HCT116 (cell line): ENCODE measurements at regions not wholly inside any gene's neighbourhood (a gene's known extent, or its start where the extent isn't known, plus 50 kb on each side); places are given as distances from the start of the nearest gene placed in this dataset.

ENCODE experiments used
- ATAC-seq: fragments of 200-7000 bp; cut with Tn5 transposase; 2 replicates; pipeline ENCODE4 v1.9.1; 2020; ENCODE audit warnings: mild to moderate bottlenecking, moderate library complexity
- BruUV-seq: library from RNA; stranded (reverse); fragments of 400-500 nt; replicated peaks from 2 replicates; lab custom pipeline; 2021; lab: Mats Ljungman, UMichigan
- CTCF ChIA-PET: fragments of 300-600 bp; sonication (Branson Sonifier 250); formaldehyde crosslinking; loops from one replicate; lab custom pipeline; 2021; ENCODE audit warnings: antibody characterized with exemption; lab: Charles Lee
- POLR2A ChIA-PET: fragments of 300-600, 350-600 bp; sonication (Branson Sonifier 250); formaldehyde crosslinking; loops from one replicate; lab custom pipeline; 2021; ENCODE audit warnings: antibody characterized with exemption; lab: Charles Lee
- RAD21 ChIA-PET, 2 experiments: fragments of 300-600 bp; sonication (Branson Sonifier 250); formaldehyde crosslinking; loops; one replicate each; lab custom pipeline; 2023; ENCODE audit warnings: low total read pairs in 2 of 2; ENCODE audit not compliant: uncharacterized antibody in 2 of 2, unreplicated experiment in 2 of 2, low non-redundant PET in 1 of 2; lab: Charles Lee
- DNase-seq: peaks from one replicate; pipeline ENCODE4 v3.0.0-alpha.2; 2010; ENCODE audit warnings: low read depth, low spot score
- H2AFZ ChIP-seq: fragments of 200-600 bp; shearing (Covaris generic), sonication (generic); 2 replicates; pipeline ENCODE4 v1.6.1; 2017; ENCODE audit warnings: low read depth, mixed run types, mixed read lengths, antibody characterized with exemption, low read length; ENCODE audit not compliant: poor library complexity, severe bottlenecking
- H3K27ac ChIP-seq: 2 replicates; pipeline ENCODE4 v1.5.1; 2012; ENCODE audit warnings: low read depth, low read length
- H3K27me3 ChIP-seq: fragments of 200-600 bp; sonication (generic); 2 replicates; pipeline ENCODE4 v1.6.1; 2016; ENCODE audit warnings: mixed run types, low read length, mixed read lengths; ENCODE audit not compliant: insufficient read depth
- H3K36me3 ChIP-seq, 2 experiments: fragments of 200-500 bp in 1 of 2; fragments of 200-600 bp in 1 of 2; sonication (Bioruptor generic) in 1 of 2; sonication (generic) in 1 of 2; 2 replicates each; pipeline versions ENCODE4 v1.5.1 to v1.6.1; 2014 to 2016; ENCODE audit warnings: low read length in 2 of 2, inconsistent platforms in 1 of 2, mixed read lengths in 1 of 2, mixed run types in 1 of 2; ENCODE audit not compliant: insufficient read depth in 2 of 2, control insufficient read depth in 1 of 2
- H3K4me1 ChIP-seq, 2 experiments: fragments of 200-600 bp in 1 of 2; sonication (generic) in 1 of 2; 2 replicates each; pipeline versions ENCODE4 v1.5.1 to v1.6.1; 2012 to 2017; ENCODE audit warnings: low read length in 2 of 2, inconsistent platforms in 1 of 2, mild to moderate bottlenecking in 1 of 2, mixed read lengths in 1 of 2, mixed run types in 1 of 2, moderate library complexity in 1 of 2; ENCODE audit not compliant: insufficient read depth in 2 of 2, control insufficient read depth in 1 of 2
- H3K4me2 ChIP-seq: fragments of 200-600 bp; sonication (generic); 2 replicates; pipeline ENCODE4 v1.6.1; 2017; ENCODE audit warnings: mixed run types, low read length, mixed read lengths
- H3K4me3 ChIP-seq, 2 experiments: fragments of 200-600 bp in 1 of 2; sonication (generic) in 1 of 2; replicated peaks in 1 of 2; 2 replicates each; pipeline ENCODE4 v1.5.1; 2011 to 2016; ENCODE audit warnings: low read length in 2 of 2, control low read depth in 1 of 2, low read depth in 1 of 2, mild to moderate bottlenecking in 1 of 2, mixed read lengths in 1 of 2, mixed run types in 1 of 2
- H3K79me2 ChIP-seq: fragments of 200-600 bp; sonication (generic); 2 replicates; pipeline ENCODE4 v1.6.1; 2017; ENCODE audit warnings: mild to moderate bottlenecking, mixed run types, low read length, moderate library complexity, mixed read lengths; ENCODE audit not compliant: insufficient read depth
- H3K9ac ChIP-seq: fragments of 200-600 bp; sonication (generic); 2 replicates; pipeline ENCODE4 v1.6.1; 2016; ENCODE audit warnings: low read length, mixed read lengths
- H3K9me2 ChIP-seq: fragments of 200-600 bp; sonication (generic), shearing (Covaris generic); 2 replicates; pipeline ENCODE4 v1.6.1; 2017; ENCODE audit warnings: mixed run types, mild to moderate bottlenecking, moderate library complexity; ENCODE audit not compliant: insufficient read depth
- H3K9me3 ChIP-seq, 2 experiments: fragments of 200-500 bp in 1 of 2; fragments of 200-600 bp in 1 of 2; sonication (Bioruptor generic) in 1 of 2; sonication (generic) in 1 of 2; 2 replicates each; pipeline ENCODE4 v1.6.1; 2014 to 2017; ENCODE audit warnings: low read length in 2 of 2, mixed read lengths in 2 of 2, inconsistent platforms in 1 of 2, low read depth in 1 of 2, mild to moderate bottlenecking in 1 of 2, mixed run types in 1 of 2, moderate library complexity in 1 of 2; ENCODE audit not compliant: control insufficient read depth in 1 of 2, insufficient read depth in 1 of 2
- H4K20me1 ChIP-seq: fragments of 200-600 bp; sonication (generic), shearing (Covaris generic); 2 replicates; pipeline ENCODE4 v1.6.1; 2017; ENCODE audit warnings: mixed run types, mild to moderate bottlenecking, moderate library complexity; ENCODE audit not compliant: insufficient read depth
- CBX3 ChIP-seq: IDR thresholded peaks from 2 replicates; pipeline ENCODE4 v1.6.1; 2012; ENCODE audit warnings: low read depth
- CEBPB ChIP-seq: IDR thresholded peaks from 2 replicates; pipeline ENCODE4 v1.6.1; 2012; ENCODE audit warnings: low read depth
- EGR1 ChIP-seq: IDR thresholded peaks from 2 replicates; pipeline ENCODE4 v1.6.1; 2012; ENCODE audit warnings: low read depth
- EZH2 ChIP-seq: fragments of 200-600 bp; sonication (generic); IDR thresholded peaks from 2 replicates; pipeline ENCODE4 v1.6.1; 2017; ENCODE audit warnings: antibody characterized with exemption, mixed run types
- FOSL1 ChIP-seq: IDR thresholded peaks from 2 replicates; pipeline ENCODE4 v1.6.1; 2012; ENCODE audit warnings: low read depth
- POLR2AphosphoS5 ChIP-seq: IDR thresholded peaks from 2 replicates; pipeline ENCODE4 v1.6.1; 2011; ENCODE audit warnings: mild to moderate bottlenecking, low read depth, low read length, moderate library complexity
- SP1 ChIP-seq: IDR thresholded peaks from 2 replicates; pipeline ENCODE4 v1.6.1; 2012; ENCODE audit warnings: low read depth
- SRF ChIP-seq: IDR thresholded peaks from 2 replicates; pipeline ENCODE4 v1.6.1; 2012; ENCODE audit warnings: low read depth
- YY1 ChIP-seq: IDR thresholded peaks from 2 replicates; pipeline ENCODE4 v1.6.1; 2011; ENCODE audit warnings: low read length, low read depth, moderate library complexity, mild to moderate bottlenecking; ENCODE audit not compliant: insufficient replicate concordance; ENCODE audit errors: extremely low read depth
- ZNF274 ChIP-seq: fragments of 200-500 bp; sonication (Bioruptor generic); IDR thresholded peaks from 2 replicates; pipeline ENCODE4 v1.6.1; 2014; ENCODE audit warnings: mild to moderate bottlenecking, low read depth, low read length, inconsistent platforms
- intact Hi-C: fragments of 100-400 bp; cut with micrococcal nuclease; formaldehyde crosslinking; loops from 2 replicates; pipeline ENCODE4 v1.10.0; 2022
- TF ChIP-seq, protein P1 (sequence below): IDR thresholded peaks from 2 replicates; pipeline ENCODE4 v1.6.1; 2012; ENCODE audit warnings: low read depth
- TF ChIP-seq, protein P2 (sequence below): IDR thresholded peaks from 2 replicates; pipeline ENCODE4 v1.6.1; 2012

DNA sequence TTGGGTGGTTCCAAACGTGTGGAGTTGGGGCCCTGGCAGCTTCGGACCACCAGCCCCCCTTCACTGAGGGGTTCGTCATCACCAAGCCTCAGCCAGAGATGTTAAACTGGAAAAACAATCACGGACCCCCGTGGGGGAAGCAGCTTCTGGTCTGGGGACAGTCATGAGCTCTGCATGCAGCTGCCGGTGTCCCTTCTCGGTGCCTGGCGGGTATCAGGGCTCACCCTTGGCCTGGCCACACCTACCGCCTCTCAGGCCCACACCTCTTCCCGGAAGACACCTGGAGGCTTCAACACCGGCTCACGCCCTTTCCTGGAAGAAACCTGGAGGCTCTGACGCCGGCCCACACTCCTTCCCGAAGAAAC is 77.8 kb upstream of the BHLHE23 start:
- RAD21 ChIA-PET: no interaction called here
- H3K4me3 ChIP-seq: no peak overlapping the region
- H3K27ac ChIP-seq: no peak overlapping the region
- no peaks in the 10 kb centered on the region for H3K9me2 ChIP-seq
- intact Hi-C loops: no loop called here
- no peaks in the 10 kb centered on the region; the same call in 1 of the 2 replicates for H3K27me3 ChIP-seq
- BruUV-seq: no TSS peak
- TF ChIP-seq FOSL1: no peak
- TF ChIP-seq, protein P1, sequence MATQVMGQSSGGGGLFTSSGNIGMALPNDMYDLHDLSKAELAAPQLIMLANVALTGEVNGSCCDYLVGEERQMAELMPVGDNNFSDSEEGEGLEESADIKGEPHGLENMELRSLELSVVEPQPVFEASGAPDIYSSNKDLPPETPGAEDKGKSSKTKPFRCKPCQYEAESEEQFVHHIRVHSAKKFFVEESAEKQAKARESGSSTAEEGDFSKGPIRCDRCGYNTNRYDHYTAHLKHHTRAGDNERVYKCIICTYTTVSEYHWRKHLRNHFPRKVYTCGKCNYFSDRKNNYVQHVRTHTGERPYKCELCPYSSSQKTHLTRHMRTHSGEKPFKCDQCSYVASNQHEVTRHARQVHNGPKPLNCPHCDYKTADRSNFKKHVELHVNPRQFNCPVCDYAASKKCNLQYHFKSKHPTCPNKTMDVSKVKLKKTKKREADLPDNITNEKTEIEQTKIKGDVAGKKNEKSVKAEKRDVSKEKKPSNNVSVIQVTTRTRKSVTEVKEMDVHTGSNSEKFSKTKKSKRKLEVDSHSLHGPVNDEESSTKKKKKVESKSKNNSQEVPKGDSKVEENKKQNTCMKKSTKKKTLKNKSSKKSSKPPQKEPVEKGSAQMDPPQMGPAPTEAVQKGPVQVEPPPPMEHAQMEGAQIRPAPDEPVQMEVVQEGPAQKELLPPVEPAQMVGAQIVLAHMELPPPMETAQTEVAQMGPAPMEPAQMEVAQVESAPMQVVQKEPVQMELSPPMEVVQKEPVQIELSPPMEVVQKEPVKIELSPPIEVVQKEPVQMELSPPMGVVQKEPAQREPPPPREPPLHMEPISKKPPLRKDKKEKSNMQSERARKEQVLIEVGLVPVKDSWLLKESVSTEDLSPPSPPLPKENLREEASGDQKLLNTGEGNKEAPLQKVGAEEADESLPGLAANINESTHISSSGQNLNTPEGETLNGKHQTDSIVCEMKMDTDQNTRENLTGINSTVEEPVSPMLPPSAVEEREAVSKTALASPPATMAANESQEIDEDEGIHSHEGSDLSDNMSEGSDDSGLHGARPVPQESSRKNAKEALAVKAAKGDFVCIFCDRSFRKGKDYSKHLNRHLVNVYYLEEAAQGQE: no peak
- no peak for TF ChIP-seq ZNF274
- no peak for TF ChIP-seq EGR1
- TF ChIP-seq YY1: no peak
- no peak for TF ChIP-seq CEBPB
- TF ChIP-seq CBX3: no peak
- TF ChIP-seq EZH2: no peak
- TF ChIP-seq SP1: no peak
- TF ChIP-seq, protein P2, sequence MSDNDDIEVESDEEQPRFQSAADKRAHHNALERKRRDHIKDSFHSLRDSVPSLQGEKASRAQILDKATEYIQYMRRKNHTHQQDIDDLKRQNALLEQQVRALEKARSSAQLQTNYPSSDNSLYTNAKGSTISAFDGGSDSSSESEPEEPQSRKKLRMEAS: no peak
- no peak for TF ChIP-seq SRF
- no peak for TF ChIP-seq POLR2AphosphoS5
- H3K4me2 ChIP-seq: no peak overlapping the region
- no peak overlapping the region for H3K9ac ChIP-seq
- H2AFZ ChIP-seq: no peak overlapping the region
- H3K9me3 ChIP-seq: no peaks in the 10 kb centered on the region
- ATAC-seq (no peak), DNase-seq (no peak)
- H3K79me2 ChIP-seq: no peaks in the 10 kb centered on the region
- H3K36me3 ChIP-seq: no peaks in the 10 kb centered on the region
- H3K4me1 ChIP-seq: peaks cover 5 to 7% of the 10 kb centered on the region in 2 experiments; a peak in 3 of 4 replicates
- CTCF ChIA-PET: no interaction called here
- POLR2A ChIA-PET: no interaction called here
- H4K20me1 ChIP-seq: no peaks in the 10 kb centered on the region
